Activated CD4-positive, CD25-positive, alpha-beta regulatory T cell treated with anti-CD3 and anti-CD28 coated beads, Interleukin-2, amount 50 U/mL, for 24 hours (primary cell): ENCODE measurements at regions not wholly inside any gene's neighbourhood (a gene's known extent, or its start where the extent isn't known, plus 50 kb on each side); places are given as distances from the start of the nearest gene placed in this dataset.

Experiments used
- ATAC-seq, 2 donors: fragments of 150-1000 bp; cut with Tn5 transposase; one replicate each; pipeline ENCODE4 v1.10.0; 2021; ENCODE audit warnings: mild to moderate bottlenecking in 1 of 2, moderate library complexity in 1 of 2

GRCh38 chrX:134717698-134718097 is 59.4 kb upstream of the PLAC1 start:
- peak; percentile 28 to 45 for ATAC-seq

- ATAC-seq: no peak
These were observed 58.3 kb upstream of the PLAC1 start for GRCh38 chrX:134716620-134717012.

- no peak for ATAC-seq
These were observed 57.8 kb upstream of the PLAC1 start for GRCh38 chrX:134715930-134716619.

GRCh38 chrX:134714633-134715110 is 56.4 kb upstream of the PLAC1 start:
- ATAC-seq: no peak

GRCh38 chrX:134713618-134714107 is 55.4 kb upstream of the PLAC1 start:
- ATAC-seq: no peak

GRCh38 chrX:134712272-134712671 is 54.0 kb upstream of the PLAC1 start:
- ATAC-seq: peak in 1 of 2 donors; percentile 17

GRCh38 chrX:134711135-134711921 is 53.1 kb upstream of the PLAC1 start:
- no peak for ATAC-seq
